PC-9 (cell line): ENCODE measurements at regions not wholly inside any gene's neighbourhood (a gene's known extent, or its start where the extent isn't known, plus 50 kb on each side); places are given as distances from the start of the nearest gene placed in this dataset.

ENCODE experiments used
- EZH2 ChIP-seq: fragments of 200-600 bp; sonication (generic); IDR thresholded peaks from 2 replicates; pipeline ENCODE4 v1.8.0; 2017; ENCODE audit warnings: antibody characterized with exemption, low read depth
- TF ChIP-seq, protein P1 (sequence below): fragments of 200-600 bp; sonication (generic); conservative IDR thresholded peaks from 2 replicates; pipeline ENCODE4 v1.6.1; 2017; ENCODE audit warnings: mixed run types, antibody characterized with exemption, mild to moderate bottlenecking, moderate library complexity

DNA sequence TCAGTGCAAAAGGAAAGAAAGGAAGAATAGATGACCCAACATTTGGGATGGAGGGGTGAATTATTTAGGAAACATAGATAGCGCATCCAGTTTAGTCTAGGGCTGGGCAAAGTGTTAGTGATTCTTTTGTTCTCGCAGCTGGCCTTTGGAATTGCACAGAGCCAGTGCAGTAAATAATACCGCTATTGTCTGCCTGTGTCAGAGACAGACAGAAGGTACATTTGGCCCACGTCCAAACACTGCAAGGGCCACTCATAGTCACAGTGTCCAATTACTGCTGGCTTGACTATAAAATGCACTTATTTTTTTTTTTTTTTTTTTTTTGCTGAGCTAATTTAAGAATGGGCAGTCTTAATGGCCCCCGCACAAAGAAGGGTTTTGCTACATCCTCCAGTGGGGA lies 638.6 kb downstream of the BCL11B start:
- TF ChIP-seq, protein P1, sequence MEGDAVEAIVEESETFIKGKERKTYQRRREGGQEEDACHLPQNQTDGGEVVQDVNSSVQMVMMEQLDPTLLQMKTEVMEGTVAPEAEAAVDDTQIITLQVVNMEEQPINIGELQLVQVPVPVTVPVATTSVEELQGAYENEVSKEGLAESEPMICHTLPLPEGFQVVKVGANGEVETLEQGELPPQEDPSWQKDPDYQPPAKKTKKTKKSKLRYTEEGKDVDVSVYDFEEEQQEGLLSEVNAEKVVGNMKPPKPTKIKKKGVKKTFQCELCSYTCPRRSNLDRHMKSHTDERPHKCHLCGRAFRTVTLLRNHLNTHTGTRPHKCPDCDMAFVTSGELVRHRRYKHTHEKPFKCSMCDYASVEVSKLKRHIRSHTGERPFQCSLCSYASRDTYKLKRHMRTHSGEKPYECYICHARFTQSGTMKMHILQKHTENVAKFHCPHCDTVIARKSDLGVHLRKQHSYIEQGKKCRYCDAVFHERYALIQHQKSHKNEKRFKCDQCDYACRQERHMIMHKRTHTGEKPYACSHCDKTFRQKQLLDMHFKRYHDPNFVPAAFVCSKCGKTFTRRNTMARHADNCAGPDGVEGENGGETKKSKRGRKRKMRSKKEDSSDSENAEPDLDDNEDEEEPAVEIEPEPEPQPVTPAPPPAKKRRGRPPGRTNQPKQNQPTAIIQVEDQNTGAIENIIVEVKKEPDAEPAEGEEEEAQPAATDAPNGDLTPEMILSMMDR = no peak
- no peak for TF ChIP-seq EZH2
